ENCODE measurements at regions not wholly inside any gene's neighbourhood (a gene's known extent, or its start where the extent isn't known, plus 50 kb on each side); places are given as distances from the start of the nearest gene placed in this dataset.

DNA sequence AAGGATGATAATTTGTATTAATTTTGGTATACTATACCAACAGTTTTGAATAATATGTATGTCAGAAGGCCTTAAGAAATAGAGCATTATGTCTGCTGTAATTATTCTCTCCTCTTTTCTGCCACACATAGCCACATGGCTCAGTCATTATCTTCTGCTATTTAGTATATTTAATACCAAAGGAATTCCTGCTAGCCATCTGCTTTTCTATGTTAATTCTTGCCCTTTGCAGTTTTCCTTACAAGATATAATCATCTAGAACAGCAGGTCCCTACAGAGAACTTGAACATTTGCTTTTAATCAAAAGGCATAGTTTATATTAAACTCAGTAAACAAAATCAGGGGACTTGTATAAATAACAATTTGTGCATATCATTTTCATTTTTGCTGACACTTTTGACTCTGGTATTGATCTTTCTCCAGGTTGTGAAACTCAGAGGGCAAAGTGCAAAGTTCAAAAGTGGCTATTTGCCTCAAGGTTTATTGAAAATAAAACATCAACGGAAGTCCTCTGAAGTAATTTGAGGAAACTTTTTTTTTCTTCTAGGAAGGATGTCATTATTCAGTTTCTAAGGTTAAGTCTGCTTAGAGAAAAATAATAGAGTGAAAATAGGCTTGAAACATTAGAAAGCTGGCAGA is 702.0 kb downstream of the KCNJ2 start:
- no peak for DNase-seq (ENCODE audit: low read depth in 1 of 2, low spot score in 1 of 2)
- Histone ChIP-seq H3K4me2 (no peak overlapping the region), H3K4me3 (no peak overlapping the region), H3K27ac (no peak overlapping the region), H3K4me1 (no peaks in the 10 kb centered on the region), H3K9me3 (peaks cover 5% of the 10 kb centered on the region; the same call in 1 of the 3 replicates)
- WGBS (ENCODE audit: missing lambda C conversion rate), result 6% methylated on average over 1 of the region's 1 CpG
- TF ChIP-seq CBX8 (IDR thresholded peaks at IDR 0.05), result no peak
- TF ChIP-seq, protein P1, sequence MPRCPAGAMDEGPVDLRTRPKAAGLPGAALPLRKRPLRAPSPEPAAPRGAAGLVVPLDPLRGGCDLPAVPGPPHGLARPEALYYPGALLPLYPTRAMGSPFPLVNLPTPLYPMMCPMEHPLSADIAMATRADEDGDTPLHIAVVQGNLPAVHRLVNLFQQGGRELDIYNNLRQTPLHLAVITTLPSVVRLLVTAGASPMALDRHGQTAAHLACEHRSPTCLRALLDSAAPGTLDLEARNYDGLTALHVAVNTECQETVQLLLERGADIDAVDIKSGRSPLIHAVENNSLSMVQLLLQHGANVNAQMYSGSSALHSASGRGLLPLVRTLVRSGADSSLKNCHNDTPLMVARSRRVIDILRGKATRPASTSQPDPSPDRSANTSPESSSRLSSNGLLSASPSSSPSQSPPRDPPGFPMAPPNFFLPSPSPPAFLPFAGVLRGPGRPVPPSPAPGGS (IDR thresholded peaks at IDR 0.05), result no peak
- TF ChIP-seq MYC (IDR thresholded peaks at IDR 0.05; ENCODE audit: borderline replicate concordance, low read length), result no peak
- TF ChIP-seq, protein P2, sequence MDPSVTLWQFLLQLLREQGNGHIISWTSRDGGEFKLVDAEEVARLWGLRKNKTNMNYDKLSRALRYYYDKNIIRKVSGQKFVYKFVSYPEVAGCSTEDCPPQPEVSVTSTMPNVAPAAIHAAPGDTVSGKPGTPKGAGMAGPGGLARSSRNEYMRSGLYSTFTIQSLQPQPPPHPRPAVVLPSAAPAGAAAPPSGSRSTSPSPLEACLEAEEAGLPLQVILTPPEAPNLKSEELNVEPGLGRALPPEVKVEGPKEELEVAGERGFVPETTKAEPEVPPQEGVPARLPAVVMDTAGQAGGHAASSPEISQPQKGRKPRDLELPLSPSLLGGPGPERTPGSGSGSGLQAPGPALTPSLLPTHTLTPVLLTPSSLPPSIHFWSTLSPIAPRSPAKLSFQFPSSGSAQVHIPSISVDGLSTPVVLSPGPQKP (IDR thresholded peaks at IDR 0.05; ENCODE audit: low read depth, low read length), result no peak
- TF ChIP-seq CHD4 (IDR thresholded peaks at IDR 0.05; ENCODE audit: borderline replicate concordance), result no peak
- TF ChIP-seq, protein P3, sequence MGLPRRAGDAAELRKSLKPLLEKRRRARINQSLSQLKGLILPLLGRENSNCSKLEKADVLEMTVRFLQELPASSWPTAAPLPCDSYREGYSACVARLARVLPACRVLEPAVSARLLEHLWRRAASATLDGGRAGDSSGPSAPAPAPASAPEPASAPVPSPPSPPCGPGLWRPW (IDR thresholded peaks at IDR 0.05), result no peak
- FAIRE-seq, result no peak
- ATAC-seq, result no peak
- ChIA-PET CTCF (no interaction called here), POLR2A (no interaction called here)

DNA sequence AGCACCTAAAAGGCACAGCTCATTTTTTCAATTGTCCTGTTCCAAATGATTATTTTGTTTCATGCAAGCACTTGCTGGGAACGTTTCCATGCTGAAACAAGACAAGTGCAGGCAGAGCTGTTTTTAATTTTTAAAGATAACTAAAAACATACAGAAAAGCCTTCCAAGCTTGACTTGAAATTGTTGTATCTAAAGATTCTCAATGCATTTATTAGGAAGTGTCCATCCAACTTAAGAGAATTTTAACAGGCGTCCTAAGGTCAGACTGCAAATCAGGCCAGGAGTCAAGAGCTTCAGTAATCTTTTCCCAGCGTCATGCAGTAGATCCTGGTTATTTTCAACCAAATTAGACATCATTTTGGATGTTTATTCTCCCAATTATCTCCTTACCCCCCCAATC is 702.8 kb downstream of the KCNJ2 start:
- H3K4me3 ChIP-seq, result no peak overlapping the region
- H3K4me1 ChIP-seq, result no peaks in the 10 kb centered on the region
- TF ChIP-seq SREBF2 (IDR thresholded peaks at IDR 0.05), result no peak
- TF ChIP-seq TFCP2L1 (CRISPR knock-in tag; IDR thresholded peaks at IDR 0.05), result no peak
- no peak for TF ChIP-seq MAZ (IDR thresholded peaks at IDR 0.05; ENCODE audit: borderline replicate concordance, low read depth, low read length)
- no peak for TF ChIP-seq HOXB5 (CRISPR knock-in tag; IDR thresholded peaks at IDR 0.05)
- peaks cover 5% of the 10 kb centered on the region; the same call in 1 of the 3 replicates for H3K9me3 ChIP-seq
- ChIA-PET CTCF (no interaction called here), POLR2A (no interaction called here)
- H3K27ac ChIP-seq, result no peak overlapping the region
- DNase-seq (ENCODE audit: low read depth in 1 of 2, low spot score in 1 of 2) (no peak), ATAC-seq (no peak), FAIRE-seq (no peak)
- 12% methylated on average over 3 of the region's 3 CpGs for WGBS (ENCODE audit: missing lambda C conversion rate)
- H3K4me2 ChIP-seq, result no peak overlapping the region

DNA sequence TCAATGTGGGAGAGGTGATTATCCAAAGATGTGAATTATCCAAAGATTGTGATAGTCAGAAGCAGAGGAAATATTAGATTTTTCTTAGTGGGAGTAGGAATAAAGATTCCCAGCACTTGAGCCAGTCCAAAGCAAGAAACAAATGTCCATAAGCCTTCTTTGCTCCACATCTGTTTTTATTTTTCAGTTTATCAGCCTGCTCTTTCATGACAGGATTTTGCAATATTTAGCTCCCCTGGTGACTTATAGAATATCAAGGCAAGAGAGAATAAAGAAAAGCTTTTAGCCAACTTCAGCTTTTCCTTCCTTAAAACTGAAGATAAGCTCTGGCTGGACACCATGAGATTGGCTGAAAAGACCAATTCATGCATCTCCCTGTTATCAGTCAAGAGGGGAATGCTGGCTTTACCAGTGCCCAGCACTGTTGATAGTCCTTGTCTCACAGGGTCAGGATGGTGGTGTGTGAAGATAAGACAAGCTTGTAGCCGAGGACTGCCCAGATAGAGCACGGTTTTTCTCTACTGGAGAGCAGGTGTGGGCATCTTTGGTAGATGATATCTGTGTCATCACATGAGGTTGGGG is 706.5 kb downstream of the KCNJ2 start:
- Histone ChIP-seq H3K4me3 (no peak overlapping the region), H3K27ac (no peak overlapping the region), H3K9me3 (peaks cover 5% of the 10 kb centered on the region; the same call in 1 of the 3 replicates), H3K4me1 (no peaks in the 10 kb centered on the region), H3K4me2 (no peak overlapping the region)
- ATAC-seq, result no peak
- ChIA-PET CTCF (no interaction called here), POLR2A (no interaction called here)
- FAIRE-seq, result no peak
- no peak for TF ChIP-seq CEBPB (IDR thresholded peaks at IDR 0.05)
- TF ChIP-seq, protein P3 (IDR thresholded peaks at IDR 0.05), result no peak
- TF ChIP-seq CHD4 (IDR thresholded peaks at IDR 0.05; ENCODE audit: borderline replicate concordance), result no peak
- TF ChIP-seq, protein P1 (IDR thresholded peaks at IDR 0.05), result no peak
- no peak for TF ChIP-seq ZC3H11A (IDR thresholded peaks at IDR 0.05)
- no peak for TF ChIP-seq MYC (IDR thresholded peaks at IDR 0.05; ENCODE audit: borderline replicate concordance, low read length)
- TF ChIP-seq POLR2A (IDR thresholded peaks at IDR 0.05; ENCODE audit: low read length), result no peak
- no peak for TF ChIP-seq MAFK (IDR thresholded peaks at IDR 0.05; ENCODE audit: partially characterized antibody)
- TF ChIP-seq FOSB (CRISPR knock-in tag; IDR thresholded peaks at IDR 0.05), result no peak
- no peak for TF ChIP-seq TFCP2L1 (CRISPR knock-in tag; IDR thresholded peaks at IDR 0.05)
- no peak for TF ChIP-seq ZSCAN20 (CRISPR knock-in tag; IDR thresholded peaks at IDR 0.05)
- TF ChIP-seq ZNF302 (CRISPR knock-in tag; IDR thresholded peaks at IDR 0.05), result no peak
- no peak for TF ChIP-seq RARB (CRISPR knock-in tag; IDR thresholded peaks at IDR 0.05)
- TF ChIP-seq HOXA7 (CRISPR knock-in tag; IDR thresholded peaks at IDR 0.05), result no peak
- no peak for TF ChIP-seq KDM5A (IDR thresholded peaks at IDR 0.05)
- no peak for TF ChIP-seq SREBF2 (IDR thresholded peaks at IDR 0.05)
- TF ChIP-seq, protein P4, sequence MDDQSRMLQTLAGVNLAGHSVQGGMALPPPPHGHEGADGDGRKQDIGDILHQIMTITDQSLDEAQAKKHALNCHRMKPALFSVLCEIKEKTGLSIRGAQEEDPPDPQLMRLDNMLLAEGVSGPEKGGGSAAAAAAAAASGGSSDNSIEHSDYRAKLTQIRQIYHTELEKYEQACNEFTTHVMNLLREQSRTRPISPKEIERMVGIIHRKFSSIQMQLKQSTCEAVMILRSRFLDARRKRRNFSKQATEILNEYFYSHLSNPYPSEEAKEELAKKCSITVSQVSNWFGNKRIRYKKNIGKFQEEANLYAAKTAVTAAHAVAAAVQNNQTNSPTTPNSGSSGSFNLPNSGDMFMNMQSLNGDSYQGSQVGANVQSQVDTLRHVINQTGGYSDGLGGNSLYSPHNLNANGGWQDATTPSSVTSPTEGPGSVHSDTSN (IDR thresholded peaks at IDR 0.05), result no peak
- no peak for DNase-seq (ENCODE audit: low read depth in 1 of 2, low spot score in 1 of 2)
- 4% methylated on average over 2 of the region's 2 CpGs for WGBS (ENCODE audit: missing lambda C conversion rate)
